Vagina (tissue), 2 donors: ENCODE measurements at regions not wholly inside any gene's neighbourhood (a gene's known extent, or its start where the extent isn't known, plus 50 kb on each side); places are given as distances from the start of the nearest gene placed in this dataset.

Source experiments
- DNase-seq, 2 donors: peaks; one replicate each; pipeline ENCODE4 v3.0.0-alpha.2; 2017; ENCODE audit errors: extremely low spot score in 2 of 2
- H3K27ac ChIP-seq: fragments of 200-600 bp; sonication (generic); one replicate; pipeline ENCODE4 v1.5.1; 2019
- H3K27me3 ChIP-seq: fragments of 200-600 bp; sonication (generic); one replicate; pipeline ENCODE4 v1.5.1; 2019
- H3K36me3 ChIP-seq, 2 donors: fragments of 200-600 bp; sonication (generic); one replicate each; pipeline ENCODE4 v1.5.1; 2017 to 2019
- H3K4me1 ChIP-seq: fragments of 200-600 bp; sonication (generic); one replicate; pipeline ENCODE4 v1.5.1; 2019
- H3K4me3 ChIP-seq, 2 donors: fragments of 200-600 bp; sonication (generic); 1 replicate in 1 of 2; 2 replicates in 1 of 2; pipeline ENCODE4 v1.5.1; 2016 to 2019
- H3K9me3 ChIP-seq: fragments of 200-600 bp; sonication (generic); one replicate; pipeline ENCODE4 v1.5.1; 2019
- POLR2A ChIP-seq, 2 donors: fragments of 450-650 bp; IDR thresholded peaks; one replicate each; pipeline ENCODE4 v1.6.1; 2017; ENCODE audit warnings: antibody characterized with exemption in 2 of 2, mild to moderate bottlenecking in 2 of 2, moderate library complexity in 2 of 2
- POLR2AphosphoS5 ChIP-seq, 2 donors: sonication (generic); formaldehyde crosslinking; IDR thresholded peaks; one replicate each; pipeline ENCODE4 v1.9.0; 2017; ENCODE audit warnings: antibody characterized with exemption in 2 of 2, mild to moderate bottlenecking in 2 of 2, low read depth in 1 of 2; ENCODE audit not compliant: insufficient read depth in 1 of 2
- intact Hi-C: fragments of 100-400 bp; cut with DNase I; formaldehyde crosslinking; loops from one replicate; pipeline ENCODE4 v1.15.1; 2023
- TF ChIP-seq, protein P1 (sequence below), 3 experiments: fragments of 450-650 bp in 2 of 3; fragments of 200-600 bp in 1 of 3; sonication (generic) in 1 of 3; IDR thresholded peaks; one replicate each; pipeline ENCODE4 v1.5.1; 2017 to 2019; ENCODE audit warnings: antibody characterized with exemption in 3 of 3, mild to moderate bottlenecking in 2 of 3, moderate library complexity in 2 of 3

DNA sequence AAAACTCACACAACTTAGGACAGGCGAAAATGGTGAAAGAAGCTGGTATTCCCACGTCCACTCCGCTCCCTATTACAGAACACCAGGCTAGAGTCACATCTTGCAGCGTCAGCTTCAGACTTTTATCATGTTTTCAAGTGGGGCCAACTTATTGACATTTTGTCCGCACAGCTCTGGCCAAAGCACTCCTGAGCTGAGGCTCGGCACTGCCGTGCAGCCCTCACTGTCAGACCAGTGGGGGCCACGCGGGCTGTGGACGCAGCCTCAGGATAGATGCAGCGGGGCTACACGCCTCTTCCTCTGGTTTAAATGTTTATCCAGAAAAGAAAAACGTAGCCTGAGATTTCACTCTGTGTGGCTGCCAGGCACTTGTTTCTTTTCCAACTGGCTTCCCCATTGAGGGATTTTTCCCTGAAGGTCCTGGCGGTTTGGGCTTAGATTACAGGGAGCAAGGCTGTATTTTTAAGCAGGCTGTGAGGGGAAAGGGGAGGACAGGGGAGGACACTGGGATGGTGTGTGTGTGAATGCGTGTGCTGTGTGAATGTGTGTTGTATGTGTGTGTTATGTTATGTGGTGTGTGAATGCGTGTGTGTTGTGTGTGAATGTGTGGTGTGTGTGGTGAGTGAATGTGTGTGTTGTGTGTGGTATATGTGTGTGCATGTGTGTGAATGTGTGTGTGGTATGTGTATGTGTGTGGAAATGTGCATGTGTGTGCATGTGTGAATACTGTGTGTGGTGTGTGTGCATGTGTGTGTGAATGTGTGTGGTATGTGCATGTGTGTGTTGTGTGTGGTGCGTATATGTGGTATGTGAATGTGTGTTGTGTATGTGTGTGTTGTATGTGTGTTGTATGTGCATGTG is 267.6 kb downstream of the DCDC2C start:
- H3K9me3 ChIP-seq, result no peaks in the 10 kb centered on the region
- no peak for DNase-seq
- H3K4me3 ChIP-seq, result no peak overlapping the region
- intact Hi-C loops, result no loop called here
- no peaks in the 10 kb centered on the region for H3K27me3 ChIP-seq
- H3K36me3 ChIP-seq, result no peaks in the 10 kb centered on the region
- H3K4me1 ChIP-seq, result no peaks in the 10 kb centered on the region
- no peak overlapping the region for H3K27ac ChIP-seq
- no peak for TF ChIP-seq POLR2A (IDR thresholded peaks at IDR 0.05)
- no peak for TF ChIP-seq POLR2AphosphoS5 (IDR thresholded peaks at IDR 0.05; ENCODE audit: insufficient read depth in 1 of 2, low read depth in 1 of 2)
- TF ChIP-seq, protein P1, sequence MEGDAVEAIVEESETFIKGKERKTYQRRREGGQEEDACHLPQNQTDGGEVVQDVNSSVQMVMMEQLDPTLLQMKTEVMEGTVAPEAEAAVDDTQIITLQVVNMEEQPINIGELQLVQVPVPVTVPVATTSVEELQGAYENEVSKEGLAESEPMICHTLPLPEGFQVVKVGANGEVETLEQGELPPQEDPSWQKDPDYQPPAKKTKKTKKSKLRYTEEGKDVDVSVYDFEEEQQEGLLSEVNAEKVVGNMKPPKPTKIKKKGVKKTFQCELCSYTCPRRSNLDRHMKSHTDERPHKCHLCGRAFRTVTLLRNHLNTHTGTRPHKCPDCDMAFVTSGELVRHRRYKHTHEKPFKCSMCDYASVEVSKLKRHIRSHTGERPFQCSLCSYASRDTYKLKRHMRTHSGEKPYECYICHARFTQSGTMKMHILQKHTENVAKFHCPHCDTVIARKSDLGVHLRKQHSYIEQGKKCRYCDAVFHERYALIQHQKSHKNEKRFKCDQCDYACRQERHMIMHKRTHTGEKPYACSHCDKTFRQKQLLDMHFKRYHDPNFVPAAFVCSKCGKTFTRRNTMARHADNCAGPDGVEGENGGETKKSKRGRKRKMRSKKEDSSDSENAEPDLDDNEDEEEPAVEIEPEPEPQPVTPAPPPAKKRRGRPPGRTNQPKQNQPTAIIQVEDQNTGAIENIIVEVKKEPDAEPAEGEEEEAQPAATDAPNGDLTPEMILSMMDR (IDR thresholded peaks at IDR 0.05), result no peak

- Histone ChIP-seq H3K4me1 (no peaks in the 10 kb centered on the region), H3K27me3 (no peaks in the 10 kb centered on the region), H3K36me3 (no peaks in the 10 kb centered on the region), H3K4me3 (no peak overlapping the region), H3K9me3 (no peaks in the 10 kb centered on the region), H3K27ac (no peak overlapping the region)
- TF ChIP-seq, protein P1 (IDR thresholded peaks at IDR 0.05), result no peak
- TF ChIP-seq POLR2A (IDR thresholded peaks at IDR 0.05), result no peak
- no peak for TF ChIP-seq POLR2AphosphoS5 (IDR thresholded peaks at IDR 0.05; ENCODE audit: insufficient read depth in 1 of 2, low read depth in 1 of 2)
- DNase-seq, result peak in 1 of 2 donors; percentile 28
- intact Hi-C loops, result no loop called here
These were observed 268.3 kb downstream of the DCDC2C start for GRCh38 chr2:3971652-3972192.

DNA sequence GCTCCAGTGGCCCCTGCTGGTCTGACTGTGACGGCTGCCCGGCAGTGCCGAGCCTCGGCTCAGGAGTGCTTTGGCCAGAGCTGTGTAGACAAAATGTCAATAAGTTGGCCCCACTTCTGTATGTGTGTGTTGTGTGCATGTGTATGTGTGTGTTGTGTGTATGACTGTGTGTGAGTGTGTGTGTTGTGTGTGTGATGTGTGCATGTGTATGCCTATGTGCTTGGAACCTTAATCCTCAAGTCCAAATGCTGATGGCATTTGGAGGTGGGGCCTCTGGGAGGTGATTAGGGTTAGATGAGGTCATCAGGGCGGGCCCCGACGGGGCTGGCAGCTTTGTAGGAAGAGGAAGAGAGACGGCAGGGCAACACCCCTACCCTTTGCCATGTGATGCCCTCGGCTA is 269.0 kb downstream of the DCDC2C start:
- H3K4me1 ChIP-seq, result no peaks in the 10 kb centered on the region
- TF ChIP-seq, protein P1 (IDR thresholded peaks at IDR 0.05), result no peak
- DNase-seq, result no peak
- H3K27me3 ChIP-seq, result no peaks in the 10 kb centered on the region
- no peaks in the 10 kb centered on the region for H3K9me3 ChIP-seq
- intact Hi-C loops, result no loop called here
- H3K4me3 ChIP-seq, result no peak overlapping the region
- H3K36me3 ChIP-seq, result no peaks in the 10 kb centered on the region
- H3K27ac ChIP-seq, result no peak overlapping the region

DNA sequence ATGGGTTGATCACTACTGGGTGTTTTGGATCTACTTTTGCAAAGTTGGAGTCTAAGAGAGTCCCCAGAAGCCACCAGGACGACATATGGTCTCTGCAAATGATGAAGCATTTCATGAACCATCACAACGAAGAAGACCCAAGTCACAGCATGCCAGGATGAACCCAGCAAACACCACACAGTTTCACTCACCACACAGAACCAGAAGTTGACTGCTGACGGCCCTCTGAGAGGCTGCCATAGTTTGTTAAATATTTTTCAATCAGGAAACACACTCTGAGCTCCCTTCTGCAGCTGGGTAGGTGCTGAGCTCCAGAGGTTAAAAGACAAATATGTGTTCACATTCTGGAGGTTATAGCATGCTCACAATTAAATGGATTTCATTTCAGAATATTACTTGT is 271.4 kb downstream of the DCDC2C start:
- no peaks in the 10 kb centered on the region for H3K9me3 ChIP-seq
- no peak overlapping the region for H3K27ac ChIP-seq
- H3K27me3 ChIP-seq, result no peaks in the 10 kb centered on the region
- no peaks in the 10 kb centered on the region for H3K36me3 ChIP-seq
- no peaks in the 10 kb centered on the region for H3K4me1 ChIP-seq
- no peak overlapping the region for H3K4me3 ChIP-seq
- intact Hi-C loops, result no loop called here
- no peak for DNase-seq
- TF ChIP-seq, protein P1 (IDR thresholded peaks at IDR 0.05), result no peak
- TF ChIP-seq POLR2A (IDR thresholded peaks at IDR 0.05) (no peak), POLR2AphosphoS5 (IDR thresholded peaks at IDR 0.05; ENCODE audit: insufficient read depth in 1 of 2, low read depth in 1 of 2) (no peak)

DNA sequence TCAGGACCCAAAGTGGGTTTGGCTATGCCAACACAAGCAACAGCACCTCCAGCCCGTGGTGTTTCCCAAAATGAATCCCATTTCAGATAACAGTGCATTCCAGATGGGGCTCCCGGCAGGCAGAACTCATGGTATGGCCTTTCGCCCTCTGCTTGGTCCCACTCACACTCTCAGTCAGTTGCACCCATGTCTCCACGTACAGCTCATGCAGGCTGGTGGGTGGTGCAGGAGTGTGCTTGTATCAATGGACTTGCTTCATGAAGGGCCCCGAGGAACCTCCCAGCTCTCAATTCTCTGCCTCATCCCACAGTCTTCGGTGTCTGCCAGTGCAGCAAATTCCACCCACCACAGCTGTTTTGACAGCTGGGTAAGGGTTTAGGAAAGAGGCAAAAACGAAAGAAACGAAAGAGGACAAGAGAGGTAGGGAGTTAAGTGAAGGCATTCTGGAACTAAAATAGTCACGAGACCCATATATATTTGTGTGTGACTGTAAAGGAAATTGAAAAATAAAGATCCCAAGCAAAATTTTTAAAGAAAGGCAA is 278.1 kb downstream of the DCDC2C start:
- Histone ChIP-seq H3K9me3 (no peaks in the 10 kb centered on the region), H3K4me1 (no peaks in the 10 kb centered on the region), H3K27me3 (no peaks in the 10 kb centered on the region), H3K36me3 (no peaks in the 10 kb centered on the region), H3K27ac (no peak overlapping the region), H3K4me3 (no peak overlapping the region)
- DNase-seq, result no peak
- TF ChIP-seq POLR2AphosphoS5 (IDR thresholded peaks at IDR 0.05; ENCODE audit: insufficient read depth in 1 of 2, low read depth in 1 of 2), result no peak
- TF ChIP-seq, protein P1 (IDR thresholded peaks at IDR 0.05), result no peak
- TF ChIP-seq POLR2A (IDR thresholded peaks at IDR 0.05), result no peak
- intact Hi-C loops, result no loop called here
